ENCODE measurements at regions not wholly inside any gene's neighbourhood (a gene's known extent, or its start where the extent isn't known, plus 50 kb on each side); places are given as distances from the start of the nearest gene placed in this dataset.
"Not testable (repeated sequence)": the region's sequence is repeated elsewhere in the genome, so short reads cannot be mapped to it uniquely, and the experiment has no call there.

- no peak for DNase-seq
Measured at GRCh38 chr5:44538797-44539601, 149.8 kb upstream of the FGF10 start.

GRCh38 chr5:44536650-44537260, 147.5 kb upstream of the FGF10 start:
- peak; percentile 18 to 22 for DNase-seq

GRCh38 chr5:44535621-44536020, 146.4 kb upstream of the FGF10 start:
- DNase-seq = no peak

- DNase-seq = no peak
Measured at GRCh38 chr5:44532981-44533380, 143.8 kb upstream of the FGF10 start.

GRCh38 chr5:44531756-44532155, 142.5 kb upstream of the FGF10 start:
- DNase-seq = not testable (repeated sequence)

GRCh38 chr5:44530783-44531182, 141.6 kb upstream of the FGF10 start:
- DNase-seq = not testable (repeated sequence)

GRCh38 chr5:44511596-44511995, 122.4 kb upstream of the FGF10 start:
- DNase-seq = no peak

- DNase-seq = no peak
Measured at GRCh38 chr5:44506561-44506960, 117.3 kb upstream of the FGF10 start.

GRCh38 chr5:44499381-44499780, 110.2 kb upstream of the FGF10 start:
- no peak for DNase-seq

- DNase-seq = no peak
Measured at GRCh38 chr5:44497606-44498005, 108.4 kb upstream of the FGF10 start.

- no peak for DNase-seq
Measured at GRCh38 chr5:44495280-44495679, 106.1 kb upstream of the FGF10 start.

GRCh38 chr5:44489759-44490158, 100.5 kb upstream of the FGF10 start:
- DNase-seq = no peak

GRCh38 chr5:44486591-44486990, 97.4 kb upstream of the FGF10 start:
- DNase-seq = no peak

- no peak for DNase-seq
Measured at GRCh38 chr5:44454002-44454401, 64.8 kb upstream of the FGF10 start.

GRCh38 chr5:44446399-44446798, 57.2 kb upstream of the FGF10 start:
- DNase-seq = no peak

GRCh38 chr5:44443172-44443571, 54.0 kb upstream of the FGF10 start:
- no peak for DNase-seq

GRCh38 chr5:44441460-44441859, 52.2 kb upstream of the FGF10 start:
- DNase-seq = no peak

- DNase-seq = no peak
Measured at GRCh38 chr5:44440186-44440585, 51.0 kb upstream of the FGF10 start.

Measured in activated T-cell treated with anti-CD3 and anti-CD28 coated beads, Interleukin-2, amount 50 U/mL, for 48 hours (primary cell).